HL-60 (cell line): ENCODE measurements at regions not wholly inside any gene's neighbourhood (a gene's known extent, or its start where the extent isn't known, plus 50 kb on each side); places are given as distances from the start of the nearest gene placed in this dataset.

ENCODE experiments used
- DNase-seq, 2 experiments: peaks; one replicate each; pipeline ENCODE4 v3.0.0-alpha.2; 2010 to 2020; ENCODE audit warnings: low read depth in 1 of 2, low spot score in 1 of 2
- H3K27ac ChIP-seq: fragments of 250-450 bp; sonication (Bioruptor Pico); replicated peaks from 2 replicates; pipeline ENCODE4 v1.5.1; 2020; ENCODE audit warnings: mild to moderate bottlenecking, moderate library complexity
- H3K27me3 ChIP-seq: fragments of 250-450 bp; sonication (Bioruptor Pico); 2 replicates; pipeline ENCODE4 v1.5.1; 2021; ENCODE audit warnings: mild to moderate bottlenecking, moderate library complexity; ENCODE audit not compliant: insufficient read depth, poor library complexity, severe bottlenecking
- H3K4me3 ChIP-seq: replicated peaks from 2 replicates; pipeline ENCODE4 v1.5.1; 2011; ENCODE audit warnings: mild to moderate bottlenecking, control low read depth, low read length; ENCODE audit not compliant: insufficient read depth
- CTCF ChIP-seq: IDR thresholded peaks from one replicate; pipeline ENCODE4 v1.5.1; 2011; ENCODE audit warnings: low read length, control low read depth, inconsistent platforms; ENCODE audit not compliant: insufficient read depth
- GABPA ChIP-seq: IDR thresholded peaks from 2 replicates; pipeline ENCODE4 v1.6.1; 2012; ENCODE audit warnings: low read depth
- POLR2AphosphoS5 ChIP-seq: IDR thresholded peaks from 2 replicates; pipeline ENCODE4 v1.6.1; 2012; ENCODE audit warnings: low read depth
- SPI1 ChIP-seq: IDR thresholded peaks from 2 replicates; pipeline ENCODE4 v1.6.1; 2012; ENCODE audit warnings: low read depth, mild to moderate bottlenecking, borderline replicate concordance
- TF ChIP-seq, protein P1 (sequence below): IDR thresholded peaks from 2 replicates; pipeline ENCODE4 v1.6.1; 2012; ENCODE audit warnings: low read depth; ENCODE audit not compliant: insufficient replicate concordance

- no peak for TF ChIP-seq CTCF
- no peak for TF ChIP-seq POLR2AphosphoS5
- no peak overlapping the region for H3K27ac ChIP-seq
- no peak for DNase-seq
- no peaks in the 10 kb centered on the region for H3K27me3 ChIP-seq
- H3K4me3 ChIP-seq: no peak overlapping the region
These were observed 164.5 kb upstream of the POU2AF2 start for GRCh38 chr11:111081021-111081511.

- TF ChIP-seq POLR2AphosphoS5 (no peak), GABPA (no peak), SPI1 (no peak), CTCF (no peak)
- TF ChIP-seq, protein P1, sequence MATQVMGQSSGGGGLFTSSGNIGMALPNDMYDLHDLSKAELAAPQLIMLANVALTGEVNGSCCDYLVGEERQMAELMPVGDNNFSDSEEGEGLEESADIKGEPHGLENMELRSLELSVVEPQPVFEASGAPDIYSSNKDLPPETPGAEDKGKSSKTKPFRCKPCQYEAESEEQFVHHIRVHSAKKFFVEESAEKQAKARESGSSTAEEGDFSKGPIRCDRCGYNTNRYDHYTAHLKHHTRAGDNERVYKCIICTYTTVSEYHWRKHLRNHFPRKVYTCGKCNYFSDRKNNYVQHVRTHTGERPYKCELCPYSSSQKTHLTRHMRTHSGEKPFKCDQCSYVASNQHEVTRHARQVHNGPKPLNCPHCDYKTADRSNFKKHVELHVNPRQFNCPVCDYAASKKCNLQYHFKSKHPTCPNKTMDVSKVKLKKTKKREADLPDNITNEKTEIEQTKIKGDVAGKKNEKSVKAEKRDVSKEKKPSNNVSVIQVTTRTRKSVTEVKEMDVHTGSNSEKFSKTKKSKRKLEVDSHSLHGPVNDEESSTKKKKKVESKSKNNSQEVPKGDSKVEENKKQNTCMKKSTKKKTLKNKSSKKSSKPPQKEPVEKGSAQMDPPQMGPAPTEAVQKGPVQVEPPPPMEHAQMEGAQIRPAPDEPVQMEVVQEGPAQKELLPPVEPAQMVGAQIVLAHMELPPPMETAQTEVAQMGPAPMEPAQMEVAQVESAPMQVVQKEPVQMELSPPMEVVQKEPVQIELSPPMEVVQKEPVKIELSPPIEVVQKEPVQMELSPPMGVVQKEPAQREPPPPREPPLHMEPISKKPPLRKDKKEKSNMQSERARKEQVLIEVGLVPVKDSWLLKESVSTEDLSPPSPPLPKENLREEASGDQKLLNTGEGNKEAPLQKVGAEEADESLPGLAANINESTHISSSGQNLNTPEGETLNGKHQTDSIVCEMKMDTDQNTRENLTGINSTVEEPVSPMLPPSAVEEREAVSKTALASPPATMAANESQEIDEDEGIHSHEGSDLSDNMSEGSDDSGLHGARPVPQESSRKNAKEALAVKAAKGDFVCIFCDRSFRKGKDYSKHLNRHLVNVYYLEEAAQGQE: no peak
- no peak for DNase-seq
These were observed 167.8 kb upstream of the POU2AF2 start for GRCh38 chr11:111077530-111078322.

DNA sequence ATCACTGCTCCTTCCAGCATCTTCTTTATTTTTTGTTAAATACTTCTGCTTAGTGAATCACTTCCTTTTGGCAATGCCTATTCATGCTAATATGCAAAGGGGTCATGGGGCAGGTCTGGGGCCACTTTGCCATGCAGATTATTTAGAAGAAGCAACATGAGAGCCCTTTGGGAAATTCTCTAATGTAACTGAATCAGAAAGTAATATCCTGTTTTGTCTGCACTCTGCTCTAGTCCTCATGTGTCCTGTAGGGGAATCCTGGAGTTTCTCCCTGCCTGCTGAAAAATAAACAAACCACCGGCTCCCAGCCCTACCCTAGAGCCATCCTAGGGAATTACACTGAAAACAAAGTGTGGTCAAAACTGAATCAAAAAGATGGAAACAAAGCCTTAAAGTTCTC is 176.5 kb upstream of the POU2AF2 start:
- H3K27me3 ChIP-seq: no peaks in the 10 kb centered on the region
- H3K4me3 ChIP-seq: no peak overlapping the region
- no peak overlapping the region for H3K27ac ChIP-seq
- TF ChIP-seq SPI1 (no peak), GABPA (no peak), POLR2AphosphoS5 (no peak), CTCF (no peak)
- TF ChIP-seq, protein P1: no peak
- no peak for DNase-seq

More at GRCh38 chr11:111077530-111078322, 167.8 kb upstream of the POU2AF2 start:
- no peaks in the 10 kb centered on the region for H3K27me3 ChIP-seq
- no peak overlapping the region for H3K4me3 ChIP-seq
- H3K27ac ChIP-seq: no peak overlapping the region
